ENCODE measurements at regions not wholly inside any gene's neighbourhood (a gene's known extent, or its start where the extent isn't known, plus 50 kb on each side); places are given as distances from the start of the nearest gene placed in this dataset.

DNA sequence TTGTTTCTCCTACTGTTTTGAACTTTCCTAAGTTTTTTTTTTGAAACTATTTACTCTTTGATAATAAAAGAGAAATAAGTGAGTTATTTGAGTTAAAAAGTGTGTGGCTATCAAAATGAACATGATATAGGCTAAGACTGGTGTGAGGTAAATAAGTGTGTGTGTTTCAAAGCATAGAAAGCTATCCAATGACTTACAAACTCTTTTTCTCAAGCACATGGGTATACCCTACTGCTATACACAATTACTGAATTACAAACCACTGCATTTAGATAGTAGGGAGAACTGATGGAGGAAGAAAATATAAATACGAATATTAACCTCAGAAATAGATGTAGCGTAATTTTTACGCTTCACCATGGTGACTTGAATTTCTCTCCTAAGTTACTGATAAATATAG, 305.8 kb upstream of the ANXA10 start:
- no peak for TF ChIP-seq POLR2A (IDR thresholded peaks at IDR 0.05; ENCODE audit: low read length)
- no peak for TF ChIP-seq GATA1 (IDR thresholded peaks at IDR 0.05; ENCODE audit: low read depth, low read length)

Data from erythroblast (primary cell).